ENCODE measurements at regions not wholly inside any gene's neighbourhood (a gene's known extent, or its start where the extent isn't known, plus 50 kb on each side); places are given as distances from the start of the nearest gene placed in this dataset.

DNA sequence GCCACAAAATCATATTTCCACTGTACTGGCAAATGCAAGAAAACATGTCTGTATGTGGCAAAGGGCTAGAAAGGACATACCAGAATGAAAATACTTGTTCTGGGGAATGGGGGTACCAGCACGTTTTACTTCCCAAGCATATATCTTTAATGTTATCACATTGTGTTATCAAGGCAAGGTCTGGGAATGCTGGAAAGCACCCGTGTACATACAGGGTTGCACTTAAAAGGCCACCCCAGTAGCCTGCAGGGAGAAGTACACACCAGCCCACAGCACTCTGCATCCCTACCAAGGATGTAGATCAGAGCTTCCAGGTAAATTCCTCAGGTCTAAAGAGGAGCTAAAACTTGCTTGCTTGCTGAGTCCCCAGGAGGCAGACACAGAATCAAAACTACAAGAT is 381.8 kb downstream of the RRAGC start:
- TF ChIP-seq, protein P1, sequence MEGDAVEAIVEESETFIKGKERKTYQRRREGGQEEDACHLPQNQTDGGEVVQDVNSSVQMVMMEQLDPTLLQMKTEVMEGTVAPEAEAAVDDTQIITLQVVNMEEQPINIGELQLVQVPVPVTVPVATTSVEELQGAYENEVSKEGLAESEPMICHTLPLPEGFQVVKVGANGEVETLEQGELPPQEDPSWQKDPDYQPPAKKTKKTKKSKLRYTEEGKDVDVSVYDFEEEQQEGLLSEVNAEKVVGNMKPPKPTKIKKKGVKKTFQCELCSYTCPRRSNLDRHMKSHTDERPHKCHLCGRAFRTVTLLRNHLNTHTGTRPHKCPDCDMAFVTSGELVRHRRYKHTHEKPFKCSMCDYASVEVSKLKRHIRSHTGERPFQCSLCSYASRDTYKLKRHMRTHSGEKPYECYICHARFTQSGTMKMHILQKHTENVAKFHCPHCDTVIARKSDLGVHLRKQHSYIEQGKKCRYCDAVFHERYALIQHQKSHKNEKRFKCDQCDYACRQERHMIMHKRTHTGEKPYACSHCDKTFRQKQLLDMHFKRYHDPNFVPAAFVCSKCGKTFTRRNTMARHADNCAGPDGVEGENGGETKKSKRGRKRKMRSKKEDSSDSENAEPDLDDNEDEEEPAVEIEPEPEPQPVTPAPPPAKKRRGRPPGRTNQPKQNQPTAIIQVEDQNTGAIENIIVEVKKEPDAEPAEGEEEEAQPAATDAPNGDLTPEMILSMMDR (IDR thresholded peaks at IDR 0.05): no peak
- no peak for TF ChIP-seq POLR2A (IDR thresholded peaks at IDR 0.05)

All from adrenal gland (tissue), 5 donors.